Spleen (tissue), 11 donors: ENCODE measurements at regions not wholly inside any gene's neighbourhood (a gene's known extent, or its start where the extent isn't known, plus 50 kb on each side); places are given as distances from the start of the nearest gene placed in this dataset.

Experiments used
- DNase-seq: peaks from one replicate; pipeline ENCODE4 v3.0.0-alpha.2; 2020
- H3K27ac ChIP-seq, 8 donors: fragments of 200-600 bp; sonication (generic) in 7 of 8; 1 replicate in 4 of 8; 2 replicates in 4 of 8; pipeline versions ENCODE4 v1.5.0 to v1.8.0; 2016 to 2021; ENCODE audit warnings: inconsistent platforms in 4 of 8, mild to moderate bottlenecking in 4 of 8, moderate library complexity in 1 of 8
- H3K27me3 ChIP-seq, 7 donors: fragments of 200-600 bp; sonication (generic) in 6 of 7; replicated peaks in 1 of 7; 1 replicate in 4 of 7; 2 replicates in 3 of 7; pipeline versions ENCODE4 v1.5.0 to v1.8.0; 2016 to 2021; ENCODE audit warnings: inconsistent platforms in 3 of 7, mild to moderate bottlenecking in 1 of 7
- H3K36me3 ChIP-seq, 6 donors: fragments of 200-600 bp; sonication (generic) in 5 of 6; 1 replicate in 4 of 6; 2 replicates in 2 of 6; pipeline versions ENCODE4 v1.5.0 to v1.8.0; 2016 to 2021; ENCODE audit warnings: inconsistent platforms in 2 of 6
- H3K4me1 ChIP-seq, 6 donors: fragments of 200-600 bp; sonication (generic) in 5 of 6; 1 replicate in 3 of 6; 2 replicates in 3 of 6; pipeline versions ENCODE4 v1.5.0 to v1.8.0; 2016 to 2021; ENCODE audit warnings: inconsistent platforms in 3 of 6
- H3K4me3 ChIP-seq, 8 donors: fragments of 200-600 bp; sonication (generic) in 7 of 8; 1 replicate in 4 of 8; 2 replicates in 4 of 8; pipeline versions ENCODE4 v1.5.0 to v1.8.0; 2016 to 2021; ENCODE audit warnings: inconsistent platforms in 4 of 8, mild to moderate bottlenecking in 4 of 8, moderate library complexity in 2 of 8
- H3K9me3 ChIP-seq, 8 donors: fragments of 200-600 bp; sonication (generic) in 7 of 8; 1 replicate in 4 of 8; 2 replicates in 4 of 8; pipeline versions ENCODE4 v1.5.0 to v1.8.0; 2016 to 2021; ENCODE audit warnings: inconsistent platforms in 4 of 8
- CTCF ChIP-seq, 11 experiments: fragments of 200-600 bp in 7 of 11; fragments of 450-650 bp in 4 of 11; sonication (generic) in 4 of 11; IDR thresholded peaks in 8 of 11; conservative IDR thresholded peaks in 3 of 11; 1 replicate in 7 of 11; 2 replicates in 4 of 11; pipeline versions ENCODE4 v1.4.0 to v1.8.0; 2016 to 2021; ENCODE audit warnings: antibody characterized with exemption in 11 of 11, inconsistent platforms in 4 of 11, mild to moderate bottlenecking in 1 of 11
- POLR2A ChIP-seq, 3 donors: fragments of 450-650 bp; IDR thresholded peaks; one replicate each; pipeline ENCODE4 v1.5.1; 2017; ENCODE audit warnings: antibody characterized with exemption in 3 of 3, mild to moderate bottlenecking in 1 of 3
- POLR2AphosphoS5 ChIP-seq, 3 donors: sonication (generic); formaldehyde crosslinking; IDR thresholded peaks; one replicate each; pipeline ENCODE4 v1.5.1; 2017; ENCODE audit warnings: antibody characterized with exemption in 3 of 3
- WGBS, 5 donors: extraction: QIAGEN DNeasy Blood & Tissue Kit in 3 of 5; methylation state at CpG; one replicate each; pipeline versions ENCODE4 v1.1.5 to v1.1.7; 2013 to 2018; 5-methylcytosine and 5-hydroxymethylcytosine counted together
- intact Hi-C: fragments of 100-400 bp; cut with DNase I; formaldehyde crosslinking; loops from one replicate; pipeline ENCODE4 v1.15.0; 2023; ENCODE audit warnings: low total_unique reads
- donor health status: healthy with polysubstance abuse.
- donor health status: DM: no; HTN: no; CAD: no; lungs with moderate emphysema.
- donor health status: DM: no; HTN: no; CAD: no.
- donor health status: Bipolar disorder and iron deficiency.
- donor health status: healthy.
- donor health status: DM: no; HTN: no; CAD: no.
- donor health status: DM: yes; HTN: yes; CAD: no.

GRCh38 chr3:83953417-83954089, 1005.2 kb upstream of the CADM2 start:
- TF ChIP-seq CTCF (IDR thresholded peaks at IDR 0.05 in 8 of 11, conservative IDR thresholded peaks at IDR 0.05 in 3 of 11) (no peak), POLR2AphosphoS5 (IDR thresholded peaks at IDR 0.05) (no peak), POLR2A (IDR thresholded peaks at IDR 0.05) (no peak)
- intact Hi-C loops, result no loop called here
- DNase-seq, result no peak

GRCh38 chr3:83956431-83956830, 1002.4 kb upstream of the CADM2 start:
- no peaks in the 10 kb centered on the region for H3K27me3 ChIP-seq
- no peaks in the 10 kb centered on the region for H3K4me1 ChIP-seq
- H3K4me3 ChIP-seq, result no peak overlapping the region
- WGBS, 5 donors, result 83 to 93% (median 91%) methylated on average over 3 of the region's 3 CpGs
- intact Hi-C loops, result no loop called here
- H3K9me3 ChIP-seq, result no peaks in the 10 kb centered on the region
- TF ChIP-seq CTCF (IDR thresholded peaks at IDR 0.05 in 8 of 11, conservative IDR thresholded peaks at IDR 0.05 in 3 of 11), result no peak
- TF ChIP-seq POLR2AphosphoS5 (IDR thresholded peaks at IDR 0.05), result no peak
- no peak for TF ChIP-seq POLR2A (IDR thresholded peaks at IDR 0.05)
- DNase-seq, result no peak
- H3K36me3 ChIP-seq, result no peaks in the 10 kb centered on the region
- no peak overlapping the region for H3K27ac ChIP-seq

More at GRCh38 chr3:83953417-83954089, 1005.2 kb upstream of the CADM2 start:
- no peak overlapping the region for H3K27ac ChIP-seq
- no peak overlapping the region for H3K4me3 ChIP-seq
- H3K36me3 ChIP-seq, result no peaks in the 10 kb centered on the region
- H3K4me1 ChIP-seq, result no peaks in the 10 kb centered on the region
- no peaks in the 10 kb centered on the region for H3K27me3 ChIP-seq
- WGBS, 5 donors, result 50 to 69% (median 54%) methylated on average over 3 of the region's 3 CpGs
- no peaks in the 10 kb centered on the region for H3K9me3 ChIP-seq

GRCh38 chr3:83968356-83968755, 990.4 kb upstream of the CADM2 start:
- no peak for TF ChIP-seq CTCF (IDR thresholded peaks at IDR 0.05 in 8 of 11, conservative IDR thresholded peaks at IDR 0.05 in 3 of 11)
- 75 to 88% (median 81%) methylated on average over 7 of the region's 7 CpGs for WGBS, 5 donors
- intact Hi-C loops, result no loop called here
- no peak overlapping the region for H3K4me3 ChIP-seq
- H3K36me3 ChIP-seq, result no peaks in the 10 kb centered on the region
- DNase-seq, result no peak
- no peaks in the 10 kb centered on the region for H3K4me1 ChIP-seq
- H3K9me3 ChIP-seq, result peaks cover 0 to 42% (median 16%) of the 10 kb centered on the region in 8 donors
- H3K27ac ChIP-seq, result no peak overlapping the region
- no peaks in the 10 kb centered on the region for H3K27me3 ChIP-seq

- Histone ChIP-seq H3K9me3 (peaks cover 0 to 35% (median 15%) of the 10 kb centered on the region in 8 donors), H3K36me3 (no peaks in the 10 kb centered on the region), H3K4me3 (no peak overlapping the region), H3K27me3 (no peaks in the 10 kb centered on the region), H3K27ac (no peak overlapping the region), H3K4me1 (no peaks in the 10 kb centered on the region)
- WGBS, 5 donors, result 71 to 92% (median 91%) methylated on average over 1 of the region's 1 CpG
- no peak for DNase-seq
- TF ChIP-seq CTCF (IDR thresholded peaks at IDR 0.05 in 8 of 11, conservative IDR thresholded peaks at IDR 0.05 in 3 of 11) (no peak), POLR2AphosphoS5 (IDR thresholded peaks at IDR 0.05) (no peak), POLR2A (IDR thresholded peaks at IDR 0.05) (no peak)
- intact Hi-C loops, result no loop called here
Observed at GRCh38 chr3:83971666-83972065, 987.1 kb upstream of the CADM2 start.
